ENCODE measurements at regions not wholly inside any gene's neighbourhood (a gene's known extent, or its start where the extent isn't known, plus 50 kb on each side); places are given as distances from the start of the nearest gene placed in this dataset.
"Not testable (repeated sequence)": the region's sequence is repeated elsewhere in the genome, so short reads cannot be mapped to it uniquely, and the experiment has no call there.

DNA sequence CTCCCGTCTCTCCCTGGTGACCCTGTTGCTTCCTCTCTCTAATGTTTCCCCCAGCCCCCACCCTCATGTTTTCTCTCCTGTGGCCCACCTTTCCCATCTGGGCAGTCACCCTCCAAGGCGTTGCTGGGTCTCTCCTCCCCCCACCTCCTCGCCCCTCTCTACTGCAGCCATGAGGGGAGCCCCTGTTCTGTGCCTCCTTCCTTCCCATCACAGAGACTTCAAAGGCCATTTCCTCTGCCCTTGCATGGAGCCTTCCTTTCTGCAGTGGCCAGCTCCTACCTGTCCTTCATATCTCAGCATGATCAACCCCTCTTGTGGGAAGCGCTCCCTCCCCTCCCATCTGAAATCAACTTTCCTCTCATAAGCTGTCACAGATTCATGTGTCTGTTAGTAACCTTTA lies 194.0 kb upstream of the PRSS58 start:
- DNase-seq (ENCODE audit: low spot score in 2 of 2), result no peak
- FAIRE-seq, result no peak

DNA sequence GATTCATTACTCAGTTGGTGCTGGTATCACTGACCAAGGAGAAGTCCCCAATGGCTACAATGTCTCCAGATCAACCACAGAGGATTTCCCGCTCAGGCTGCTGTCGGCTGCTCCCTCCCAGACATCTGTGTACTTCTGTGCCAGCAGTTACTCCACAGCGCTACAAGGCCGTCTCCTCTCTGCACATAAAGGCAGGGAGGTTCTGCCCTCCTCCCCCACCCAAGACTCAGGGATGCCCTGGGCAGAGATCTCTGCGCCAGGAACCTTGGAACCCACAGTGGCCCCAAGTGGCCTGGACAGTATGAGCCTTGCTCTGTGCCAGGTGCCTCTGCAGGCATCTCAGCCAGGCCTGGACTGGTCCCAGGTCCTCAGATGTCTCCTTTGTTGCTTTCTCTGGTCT lies 193.4 kb upstream of the PRSS58 start:
- DNase-seq (ENCODE audit: low spot score in 2 of 2) (no peak), FAIRE-seq (no peak)

DNA sequence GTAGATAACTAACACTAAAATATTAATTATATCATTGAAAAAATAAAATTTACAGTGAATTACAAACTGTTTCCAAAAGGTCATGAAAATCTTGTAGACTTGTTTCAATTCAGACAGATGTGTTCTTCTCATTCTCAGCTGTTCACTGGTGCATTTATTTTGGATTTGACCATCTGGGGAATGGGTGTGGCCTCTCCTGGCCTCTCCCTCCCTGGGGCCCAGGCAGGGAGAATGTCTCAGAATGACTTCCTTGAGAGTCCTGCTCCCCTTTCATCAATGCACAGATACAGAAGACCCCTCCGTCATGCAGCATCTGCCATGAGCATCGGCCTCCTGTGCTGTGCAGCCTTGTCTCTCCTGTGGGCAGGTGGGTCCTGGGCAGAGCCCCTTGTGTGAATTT lies 192.8 kb upstream of the PRSS58 start:
- no peak for DNase-seq (ENCODE audit: low spot score in 2 of 2)
- FAIRE-seq, result no peak

DNA sequence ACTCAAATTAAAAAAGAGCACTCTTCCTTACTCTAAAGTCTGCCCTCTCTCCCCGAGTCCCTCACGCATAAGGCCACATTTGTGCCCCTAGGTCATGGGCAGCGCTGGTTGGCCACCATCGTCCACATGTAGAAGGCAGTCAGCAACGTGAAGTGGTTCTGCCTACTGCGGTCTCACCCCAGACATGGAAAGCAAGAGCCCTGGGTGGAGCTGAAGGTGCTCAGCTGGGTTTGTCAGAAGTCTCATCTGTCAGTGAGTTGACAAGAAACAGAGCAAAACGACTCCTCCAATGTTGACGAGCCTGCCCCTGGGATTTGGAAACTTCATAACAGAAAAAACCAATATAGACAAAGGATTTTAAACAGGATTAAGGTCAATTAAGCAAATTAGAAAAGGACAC lies 192.3 kb upstream of the PRSS58 start:
- no peak for FAIRE-seq
- DNase-seq (ENCODE audit: low spot score in 2 of 2), result no peak

DNA sequence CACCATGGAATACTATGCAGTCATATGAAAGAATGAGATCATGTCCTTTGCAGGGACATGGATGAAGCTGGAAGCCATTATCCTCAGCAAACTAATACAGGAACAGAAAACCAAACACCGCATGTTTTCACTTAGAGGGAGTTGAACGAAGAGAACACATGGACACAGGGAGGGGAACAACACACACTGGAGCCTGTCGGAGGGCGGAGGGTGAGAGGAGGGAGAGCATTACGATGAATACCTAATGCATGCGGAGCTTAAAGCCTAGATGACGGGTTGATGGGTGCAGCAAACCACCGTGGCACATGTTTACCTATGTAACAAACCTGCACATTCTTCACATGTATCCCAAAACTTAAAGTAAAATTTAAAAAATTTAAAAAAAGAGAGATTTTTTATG lies 191.0 kb upstream of the PRSS58 start:
- FAIRE-seq; DNase-seq (ENCODE audit: low spot score in 2 of 2): not testable (repeated sequence)

DNA sequence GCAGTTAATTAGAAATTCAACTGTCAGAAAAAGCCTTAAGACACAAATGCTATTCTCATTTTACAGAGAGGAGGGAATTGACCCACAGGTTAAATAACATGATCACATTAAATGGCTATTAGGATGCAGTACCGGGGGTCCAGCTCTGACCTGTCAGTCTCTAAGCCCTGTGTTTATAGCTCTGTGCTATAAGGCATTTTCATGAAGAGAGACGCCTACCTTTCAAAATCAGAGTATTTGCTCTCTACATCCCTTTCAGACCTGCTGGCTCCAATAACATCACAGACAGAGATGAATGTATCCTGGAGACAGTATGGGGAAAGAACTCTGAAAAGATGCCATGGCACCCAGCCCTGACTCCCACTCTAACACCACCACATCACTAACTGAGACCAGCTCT lies 189.9 kb upstream of the PRSS58 start:
- FAIRE-seq, result no peak
- DNase-seq (ENCODE audit: low spot score in 2 of 2), result no peak

DNA sequence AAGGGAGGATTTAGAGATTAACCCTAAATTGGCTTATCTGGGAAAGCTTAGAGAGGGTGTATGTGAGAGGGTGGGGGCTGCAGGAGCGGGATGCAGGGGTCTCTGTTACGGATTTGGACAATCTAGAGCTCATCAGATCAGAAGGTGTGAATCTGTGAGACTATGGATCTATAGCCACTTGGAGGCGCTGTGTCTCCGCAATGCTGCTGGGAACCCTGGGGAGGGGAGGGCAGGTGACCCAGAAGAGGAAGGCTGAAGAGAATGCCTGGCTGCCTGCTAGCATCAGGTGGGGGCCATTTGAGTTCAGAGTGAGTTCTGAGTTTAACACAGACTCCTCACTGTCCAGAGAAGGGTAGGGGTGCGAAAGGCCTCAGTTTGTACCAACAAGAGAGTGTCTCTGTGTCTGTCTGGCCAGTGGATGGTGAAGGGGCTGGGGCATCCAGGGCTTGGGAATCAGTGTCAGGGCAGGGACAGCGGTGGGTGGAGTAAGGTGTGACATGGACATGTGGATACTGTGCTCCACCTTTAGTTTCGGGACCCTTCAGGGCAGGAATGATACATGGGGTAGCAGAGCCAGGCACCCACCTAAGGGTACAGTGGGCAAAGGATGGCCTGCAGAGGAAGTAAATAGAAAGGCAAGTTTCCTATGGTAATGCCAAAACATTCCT lies 187.3 kb upstream of the PRSS58 start:
- DNase-seq (ENCODE audit: low spot score in 2 of 2) (no peak), FAIRE-seq (no peak)

DNA sequence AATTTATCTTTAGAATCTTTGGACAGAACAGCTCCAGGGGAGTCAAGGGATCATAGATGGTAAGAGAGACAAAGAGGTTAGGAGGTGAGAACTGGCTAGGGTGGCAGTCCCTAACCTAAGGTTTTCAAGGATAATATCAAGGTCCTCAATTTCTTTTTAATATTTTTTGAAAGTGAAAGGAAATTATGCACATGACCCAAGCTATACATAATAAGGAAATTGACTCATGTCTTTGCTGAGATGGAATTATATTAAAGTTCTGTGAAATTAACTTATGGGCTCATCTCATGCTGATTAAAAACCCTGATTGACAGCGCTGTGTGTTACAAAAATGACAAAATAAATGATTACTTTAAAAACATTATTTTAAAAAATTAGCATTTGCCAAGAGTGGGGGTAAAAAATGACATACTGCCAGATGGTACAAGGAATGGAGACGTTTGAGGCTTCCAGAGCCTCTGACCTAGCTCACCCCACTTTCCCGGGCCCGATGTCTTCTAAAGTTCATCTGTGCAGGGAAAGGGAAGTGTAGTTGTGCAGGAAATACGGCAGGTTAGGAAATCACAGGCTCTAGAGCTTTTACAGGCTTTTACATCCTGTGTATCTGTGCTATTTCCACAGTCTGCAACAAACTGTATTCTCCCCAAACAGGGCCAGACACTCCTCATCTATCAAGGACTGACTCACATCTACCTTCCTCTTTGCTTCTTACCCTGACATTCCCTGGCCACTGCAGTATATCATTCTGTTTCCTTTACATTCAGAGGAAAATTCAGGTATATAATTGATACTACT lies 185.6 kb upstream of the PRSS58 start:
- no peak for DNase-seq (ENCODE audit: low spot score in 2 of 2)
- FAIRE-seq, result no peak

DNA sequence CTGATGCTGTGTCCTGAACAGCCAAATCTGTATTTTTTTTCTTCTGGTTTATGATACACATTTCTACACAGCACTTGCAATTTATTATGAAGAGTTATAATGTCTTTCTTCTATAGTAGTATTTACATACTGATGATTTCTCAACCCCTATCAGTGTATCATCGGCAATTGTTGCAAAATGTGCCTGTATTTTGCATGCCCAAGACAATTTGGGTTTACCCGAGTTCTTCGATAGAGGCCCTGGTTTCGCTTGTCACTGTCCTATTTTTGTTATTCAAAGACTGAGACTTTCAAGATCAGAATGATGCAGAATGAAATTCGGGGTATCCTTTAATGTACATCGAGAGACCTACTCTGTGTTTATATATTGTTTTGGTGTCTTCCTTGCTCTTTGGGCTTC lies 184.5 kb upstream of the PRSS58 start:
- FAIRE-seq (no peak), DNase-seq (ENCODE audit: low spot score in 2 of 2) (no peak)

DNA sequence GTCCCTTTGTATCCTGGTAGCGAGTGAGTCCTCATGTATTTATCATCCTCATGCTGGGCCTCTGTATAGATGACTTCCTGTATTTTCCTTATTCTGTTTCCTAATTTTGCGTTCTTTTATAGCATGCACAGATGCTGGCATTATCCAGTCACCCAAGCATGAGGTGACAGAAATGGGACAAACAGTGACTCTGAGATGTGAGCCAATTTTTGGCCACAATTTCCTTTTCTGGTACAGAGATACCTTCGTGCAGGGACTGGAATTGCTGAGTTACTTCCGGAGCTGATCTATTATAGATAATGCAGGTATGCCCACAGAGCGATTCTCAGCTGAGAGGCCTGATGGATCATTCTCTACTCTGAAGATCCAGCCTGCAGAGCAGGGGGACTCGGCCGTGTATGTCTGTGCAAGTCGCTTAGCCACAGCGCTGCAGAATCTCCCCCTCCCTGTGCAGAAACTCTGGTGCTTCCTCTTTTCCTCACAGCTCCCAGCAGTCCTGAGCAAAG lies 183.1 kb upstream of the PRSS58 start:
- no peak for FAIRE-seq
- no peak for DNase-seq (ENCODE audit: low spot score in 2 of 2)

DNA sequence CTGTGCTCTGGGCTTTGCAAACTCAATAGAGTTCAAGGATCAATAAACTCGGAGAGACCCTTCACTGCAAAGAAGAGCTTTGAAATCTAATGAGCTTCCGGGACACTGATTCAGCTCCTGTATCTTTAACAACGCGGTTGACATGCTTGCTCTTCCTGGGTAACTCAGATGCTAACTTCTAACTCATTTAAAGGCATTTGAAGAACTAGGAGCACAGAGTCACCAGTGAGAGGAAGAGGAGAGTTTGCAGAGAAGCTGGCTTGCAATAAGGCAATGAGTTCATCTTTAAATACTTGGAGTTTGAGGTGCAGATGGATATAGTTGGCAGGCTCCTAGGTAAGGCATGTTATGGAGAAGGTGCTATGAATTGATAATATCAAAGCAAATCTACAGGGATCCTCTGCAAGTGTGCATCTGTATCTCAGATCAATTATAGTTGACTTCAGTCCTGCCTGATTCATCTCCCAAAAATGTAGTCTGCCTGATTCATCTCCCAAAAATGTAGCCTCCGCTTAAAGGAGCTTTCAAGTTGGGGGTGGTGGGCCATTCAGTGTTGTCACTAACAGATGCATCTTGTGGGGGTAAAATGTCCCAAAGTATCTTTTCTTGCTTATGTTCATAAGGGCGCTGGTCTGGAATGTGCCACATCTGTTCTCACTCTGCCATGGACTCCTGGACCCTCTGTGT lies 182.5 kb upstream of the PRSS58 start:
- no peak for DNase-seq (ENCODE audit: low spot score in 2 of 2)
- no peak for FAIRE-seq

DNA sequence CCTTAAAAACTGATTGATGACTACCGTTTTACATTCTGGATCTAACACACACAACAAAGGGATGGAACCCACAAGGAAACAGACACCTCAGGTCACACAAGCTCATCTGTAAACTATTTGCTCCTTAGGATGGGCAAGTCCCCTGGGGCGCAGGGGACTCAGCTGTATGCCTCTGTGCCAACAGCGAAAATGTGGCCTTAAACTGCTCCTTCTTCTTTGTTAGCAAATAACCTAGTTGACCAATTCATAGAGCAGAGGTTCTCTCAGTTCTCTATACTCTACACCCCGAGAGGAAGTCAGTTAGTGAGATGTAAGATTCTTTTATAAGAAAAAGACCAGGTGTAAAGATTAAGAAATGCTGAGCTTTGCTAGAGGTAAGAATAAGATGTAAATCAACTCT lies 181.9 kb upstream of the PRSS58 start:
- FAIRE-seq, result no peak
- DNase-seq (ENCODE audit: low spot score in 2 of 2), result no peak

DNA sequence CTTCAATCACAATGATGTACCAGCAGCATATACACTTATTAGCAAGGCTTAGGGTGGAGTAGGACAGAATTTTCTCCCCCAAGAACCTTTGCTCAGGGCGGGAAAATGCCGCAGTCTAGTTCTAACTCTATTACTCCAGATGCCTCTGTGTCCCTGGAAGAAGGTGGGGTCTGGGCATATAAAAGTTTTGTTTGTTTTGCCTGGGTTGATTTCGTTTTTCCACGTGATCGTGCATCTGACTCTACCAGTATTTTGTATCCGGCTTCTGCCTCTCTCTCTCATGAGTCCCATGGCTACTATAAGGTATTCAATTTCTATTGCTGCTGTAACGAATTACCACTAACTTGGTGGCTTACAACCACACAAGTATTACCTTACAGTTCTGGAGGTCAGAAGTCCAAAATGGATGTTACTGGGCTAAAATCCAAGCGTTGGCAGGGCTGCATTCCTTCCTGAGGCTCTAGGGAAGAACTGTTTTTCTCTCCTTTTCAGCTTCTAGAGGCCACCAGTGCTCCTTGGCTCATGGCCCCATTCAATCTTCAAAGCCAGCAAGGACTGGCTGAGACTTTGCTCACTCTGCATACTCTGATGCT lies 181.2 kb upstream of the PRSS58 start:
- FAIRE-seq, result no peak

DNA sequence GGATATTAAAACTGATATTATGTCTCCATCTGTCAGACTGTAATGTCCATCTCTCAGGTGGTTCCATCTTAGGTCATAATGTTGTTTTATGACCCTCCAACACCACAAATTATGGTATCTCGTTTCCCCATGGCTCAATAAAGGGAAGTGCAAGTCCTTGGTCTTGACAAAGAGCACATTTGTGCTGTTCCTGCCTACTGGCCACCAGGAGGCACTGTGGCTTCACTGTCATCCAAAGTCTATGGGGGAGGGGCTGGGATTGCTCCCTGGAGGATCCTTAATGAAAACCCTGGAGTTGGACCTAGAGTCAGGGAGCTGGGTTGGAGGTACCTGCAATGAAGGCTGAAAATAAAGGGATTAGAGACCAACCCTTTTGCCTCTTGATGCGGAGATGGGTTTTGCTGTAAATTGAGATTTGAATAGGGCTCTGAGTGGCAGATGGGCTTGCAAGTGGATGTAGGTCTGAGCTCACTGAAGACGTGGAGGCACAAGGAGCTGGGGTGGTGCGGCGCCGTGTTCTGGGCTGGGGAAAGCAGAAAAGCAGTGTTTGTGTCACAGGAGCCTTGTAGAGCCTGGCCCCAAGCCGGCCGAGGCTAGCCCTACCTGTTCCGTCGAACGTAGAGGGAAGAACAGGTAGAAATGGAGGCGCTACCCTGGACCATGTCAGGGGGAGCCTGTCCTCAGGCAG lies 180.5 kb upstream of the PRSS58 start:
- FAIRE-seq (no peak), DNase-seq (ENCODE audit: low spot score in 2 of 2) (peak; percentile 18 to 27)

More for the DNA sequence above, 181.2 kb upstream of the PRSS58 start:
- no peak for DNase-seq (ENCODE audit: low spot score in 2 of 2)

DNA sequence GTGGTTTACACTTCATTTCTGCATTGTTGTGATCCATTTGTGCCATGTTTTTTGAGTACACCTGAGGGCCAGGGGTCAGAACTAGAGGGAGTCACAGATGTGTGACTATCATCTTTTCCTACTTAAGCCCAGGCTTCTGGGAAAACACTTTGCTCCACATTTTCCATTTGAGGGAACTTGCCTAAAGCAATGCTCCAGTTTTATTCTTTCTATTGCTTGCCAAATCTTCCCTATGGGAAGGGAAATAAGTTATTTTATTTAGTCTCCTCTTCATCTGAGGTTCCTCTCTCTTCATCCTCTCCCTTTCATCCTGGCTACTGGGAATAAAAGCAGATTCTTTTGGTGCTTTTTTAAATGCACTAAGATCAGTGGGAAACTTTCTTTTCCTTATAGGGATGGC lies 179.9 kb upstream of the PRSS58 start:
- FAIRE-seq, result no peak
- DNase-seq (ENCODE audit: low spot score in 2 of 2), result no peak

DNA sequence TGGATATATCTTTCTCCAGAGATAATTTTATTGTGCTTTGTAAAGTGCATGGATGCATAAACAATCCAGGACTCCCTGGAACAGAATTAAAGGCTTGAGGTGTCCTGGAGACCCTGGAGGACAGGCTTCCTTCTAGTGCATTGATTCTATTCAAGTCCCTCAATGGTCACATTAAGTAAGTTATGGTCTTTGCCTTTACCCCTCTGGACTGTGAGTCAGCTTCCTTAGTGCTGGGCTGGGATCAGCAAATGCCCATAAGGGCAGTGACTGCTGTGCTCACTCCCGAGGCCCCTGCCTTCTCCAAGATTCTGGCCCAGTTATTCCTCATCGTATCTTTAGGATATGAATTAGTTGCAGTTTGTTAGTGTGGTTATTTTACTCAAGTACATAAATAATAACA lies 178.7 kb upstream of the PRSS58 start:
- FAIRE-seq (no peak), DNase-seq (ENCODE audit: low spot score in 2 of 2) (no peak)

DNA sequence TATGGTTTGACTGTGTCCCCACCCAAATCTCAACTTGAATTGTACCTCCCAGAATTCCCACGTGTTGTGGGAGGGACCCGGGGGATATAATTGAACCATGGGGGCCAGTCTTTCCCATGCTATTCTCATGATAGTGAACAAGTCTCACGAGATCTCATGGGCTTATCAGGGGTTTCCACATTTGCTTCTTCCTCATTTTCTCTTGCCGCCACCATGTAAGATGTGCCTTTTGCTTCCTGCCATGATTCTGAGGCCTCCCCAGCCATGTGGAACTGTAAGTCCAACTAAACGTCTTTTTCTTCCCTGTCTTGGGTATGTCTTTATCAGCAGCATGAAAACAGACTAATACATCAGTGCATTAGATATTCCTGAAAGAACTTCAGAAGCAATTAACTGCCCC lies 177.7 kb upstream of the PRSS58 start:
- not testable (repeated sequence) for DNase-seq (ENCODE audit: low spot score in 2 of 2); FAIRE-seq

DNA sequence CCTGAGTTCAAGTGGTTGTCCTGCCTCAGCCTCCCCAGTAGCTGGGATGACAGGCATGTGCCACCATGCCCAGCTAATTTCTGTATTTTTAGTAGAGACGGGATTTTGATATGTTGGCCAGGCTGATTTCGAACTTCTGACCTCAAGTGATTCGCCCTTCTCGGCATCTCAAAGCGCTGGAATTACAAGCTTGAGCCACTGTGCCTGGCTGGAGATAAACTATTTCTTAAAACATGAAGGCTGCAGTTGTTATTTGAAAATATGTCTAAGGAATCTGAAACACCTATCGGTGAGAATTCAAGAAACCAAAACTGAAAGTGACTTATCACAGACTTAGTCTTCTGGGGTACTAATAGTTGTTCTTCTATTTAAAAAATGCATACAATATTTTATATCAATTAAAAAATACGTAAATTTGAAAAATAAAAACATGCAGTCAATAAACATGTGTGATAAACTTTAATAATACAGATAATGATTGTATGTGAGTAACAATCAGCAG lies 176.9 kb upstream of the PRSS58 start:
- FAIRE-seq, result no peak
- DNase-seq (ENCODE audit: low spot score in 2 of 2), result no peak

DNA sequence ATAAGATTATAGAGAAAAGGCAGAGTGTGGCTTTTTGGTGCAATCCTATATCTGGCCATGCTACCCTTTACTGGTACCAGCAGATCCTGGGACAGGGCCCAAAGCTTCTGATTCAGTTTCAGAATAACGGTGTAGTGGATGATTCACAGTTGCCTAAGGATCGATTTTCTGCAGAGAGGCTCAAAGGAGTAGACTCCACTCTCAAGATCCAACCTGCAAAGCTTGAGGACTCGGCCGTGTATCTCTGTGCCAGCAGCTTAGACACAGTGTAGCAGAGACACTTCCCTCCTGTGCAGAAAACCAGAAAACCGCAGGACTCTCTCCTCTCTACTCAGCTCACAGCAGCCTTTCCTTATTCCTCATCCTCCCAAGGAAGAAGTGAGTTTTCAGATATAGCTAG lies 176.3 kb upstream of the PRSS58 start:
- FAIRE-seq; DNase-seq (ENCODE audit: low spot score in 2 of 2): not testable (repeated sequence)

DNA sequence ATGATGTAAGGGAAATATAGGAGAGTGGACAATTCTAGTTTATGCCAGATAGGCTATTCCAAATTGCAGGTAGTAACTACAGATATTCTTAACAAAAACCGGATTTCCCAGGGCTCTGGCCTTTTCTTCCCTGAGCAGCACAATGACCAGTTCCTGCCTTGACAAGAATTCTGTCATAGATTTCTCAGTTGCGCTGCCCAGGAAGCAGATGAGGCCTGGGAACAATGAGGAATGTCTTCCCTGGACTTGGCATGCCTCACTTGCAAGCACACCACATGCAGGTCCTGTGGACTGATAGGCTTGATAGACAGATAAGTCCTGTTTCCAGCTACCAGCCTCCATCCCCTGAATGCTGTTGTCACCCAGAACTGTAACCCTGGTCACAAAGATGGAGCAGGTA lies 174.5 kb upstream of the PRSS58 start:
- no peak for DNase-seq (ENCODE audit: low spot score in 2 of 2)
- no peak for FAIRE-seq

Measured in frontal cortex (tissue), 3 donors.